ENCODE measurements at regions not wholly inside any gene's neighbourhood (a gene's known extent, or its start where the extent isn't known, plus 50 kb on each side); places are given as distances from the start of the nearest gene placed in this dataset.

- Histone ChIP-seq H3K4me2 (no peak overlapping the region), H3K27ac (no peak overlapping the region), H3K27me3 (peaks cover 5% of the 10 kb centered on the region), H4K20me1 (ENCODE audit: insufficient read depth, poor library complexity, severe bottlenecking) (no peaks in the 10 kb centered on the region), H2AFZ (no peak overlapping the region), H3K79me2 (no peaks in the 10 kb centered on the region), H3K4me1 (ENCODE audit: insufficient read depth) (no peaks in the 10 kb centered on the region), H3K9me2 (replicated peaks; ENCODE audit: insufficient read depth) (no peaks in the 10 kb centered on the region), H3K36me3 (replicated peaks; ENCODE audit: insufficient read depth, low read depth) (no peaks in the 10 kb centered on the region), H3K4me3 (no peak overlapping the region), H3K9me3 (ENCODE audit: low read depth) (no peaks in the 10 kb centered on the region)
- WGBS (ENCODE audit: low lambda C conversion rate, missing lambda C conversion rate) = 96% methylated on average over 5 of the region's 5 CpGs
- TF ChIP-seq EZH2phosphoT487 (IDR thresholded peaks at IDR 0.05; ENCODE audit: low read depth, severe bottlenecking, unreplicated experiment) = no peak
- TF ChIP-seq EZH2 (IDR thresholded peaks at IDR 0.05; ENCODE audit: borderline replicate concordance) = no peak
- TF ChIP-seq CTCF (IDR thresholded peaks at IDR 0.05; ENCODE audit: poor library complexity) = no peak
- no peak for DNase-seq (ENCODE audit: low spot score)
Measured at GRCh38 chr19:30622276-30622675, 250.1 kb downstream of the ZNF536 start.

- no peaks in the 10 kb centered on the region for H3K79me2 ChIP-seq
- no peaks in the 10 kb centered on the region for H3K4me1 ChIP-seq (ENCODE audit: insufficient read depth)
- no peaks in the 10 kb centered on the region for H3K36me3 ChIP-seq (replicated peaks; ENCODE audit: insufficient read depth, low read depth)
- WGBS (ENCODE audit: low lambda C conversion rate, missing lambda C conversion rate) = 58% methylated on average over 8 of the region's 8 CpGs
- H3K27ac ChIP-seq = no peak overlapping the region
- H3K4me3 ChIP-seq = no peak overlapping the region
- peaks cover 5% of the 10 kb centered on the region for H3K27me3 ChIP-seq
- H3K9me3 ChIP-seq (ENCODE audit: low read depth) = no peaks in the 10 kb centered on the region
- DNase-seq (ENCODE audit: low spot score) = no peak
- TF ChIP-seq EZH2 (IDR thresholded peaks at IDR 0.05; ENCODE audit: borderline replicate concordance) (no peak), CTCF (IDR thresholded peaks at IDR 0.05; ENCODE audit: poor library complexity) (no peak), EZH2phosphoT487 (IDR thresholded peaks at IDR 0.05; ENCODE audit: low read depth, severe bottlenecking, unreplicated experiment) (no peak)
- H3K4me2 ChIP-seq = no peak overlapping the region
- H3K9me2 ChIP-seq (replicated peaks; ENCODE audit: insufficient read depth) = no peaks in the 10 kb centered on the region
- H4K20me1 ChIP-seq (ENCODE audit: insufficient read depth, poor library complexity, severe bottlenecking) = no peaks in the 10 kb centered on the region
- H2AFZ ChIP-seq = no peak overlapping the region
Measured at GRCh38 chr19:30621326-30621920, 249.2 kb downstream of the ZNF536 start.

- Histone ChIP-seq H4K20me1 (ENCODE audit: insufficient read depth, poor library complexity, severe bottlenecking) (no peaks in the 10 kb centered on the region), H3K4me1 (ENCODE audit: insufficient read depth) (no peaks in the 10 kb centered on the region), H3K9me3 (ENCODE audit: low read depth) (no peaks in the 10 kb centered on the region), H2AFZ (no peak overlapping the region), H3K4me2 (no peak overlapping the region), H3K79me2 (no peaks in the 10 kb centered on the region), H3K36me3 (replicated peaks; ENCODE audit: insufficient read depth, low read depth) (no peaks in the 10 kb centered on the region), H3K27ac (no peak overlapping the region), H3K27me3 (peaks cover 5% of the 10 kb centered on the region), H3K4me3 (no peak overlapping the region), H3K9me2 (replicated peaks; ENCODE audit: insufficient read depth) (no peaks in the 10 kb centered on the region)
- WGBS (ENCODE audit: low lambda C conversion rate, missing lambda C conversion rate) = 88% methylated on average over 4 of the region's 4 CpGs
- DNase-seq (ENCODE audit: low spot score) = no peak
- no peak for TF ChIP-seq EZH2phosphoT487 (IDR thresholded peaks at IDR 0.05; ENCODE audit: low read depth, severe bottlenecking, unreplicated experiment)
- no peak for TF ChIP-seq CTCF (IDR thresholded peaks at IDR 0.05; ENCODE audit: poor library complexity)
- no peak for TF ChIP-seq EZH2 (IDR thresholded peaks at IDR 0.05; ENCODE audit: borderline replicate concordance)
Measured at GRCh38 chr19:30620354-30620753, 248.2 kb downstream of the ZNF536 start.

Data from hepatocyte (in vitro differentiated cells).